HCEC 1CT (cell line): ENCODE measurements at regions not wholly inside any gene's neighbourhood (a gene's known extent, or its start where the extent isn't known, plus 50 kb on each side); places are given as distances from the start of the nearest gene placed in this dataset.
"Not testable (repeated sequence)": the region's sequence is repeated elsewhere in the genome, so short reads cannot be mapped to it uniquely, and the experiment has no call there.

Source experiments
- DNase-seq: peaks from one replicate; pipeline ENCODE4 v3.0.0-alpha.2; 2017

DNA sequence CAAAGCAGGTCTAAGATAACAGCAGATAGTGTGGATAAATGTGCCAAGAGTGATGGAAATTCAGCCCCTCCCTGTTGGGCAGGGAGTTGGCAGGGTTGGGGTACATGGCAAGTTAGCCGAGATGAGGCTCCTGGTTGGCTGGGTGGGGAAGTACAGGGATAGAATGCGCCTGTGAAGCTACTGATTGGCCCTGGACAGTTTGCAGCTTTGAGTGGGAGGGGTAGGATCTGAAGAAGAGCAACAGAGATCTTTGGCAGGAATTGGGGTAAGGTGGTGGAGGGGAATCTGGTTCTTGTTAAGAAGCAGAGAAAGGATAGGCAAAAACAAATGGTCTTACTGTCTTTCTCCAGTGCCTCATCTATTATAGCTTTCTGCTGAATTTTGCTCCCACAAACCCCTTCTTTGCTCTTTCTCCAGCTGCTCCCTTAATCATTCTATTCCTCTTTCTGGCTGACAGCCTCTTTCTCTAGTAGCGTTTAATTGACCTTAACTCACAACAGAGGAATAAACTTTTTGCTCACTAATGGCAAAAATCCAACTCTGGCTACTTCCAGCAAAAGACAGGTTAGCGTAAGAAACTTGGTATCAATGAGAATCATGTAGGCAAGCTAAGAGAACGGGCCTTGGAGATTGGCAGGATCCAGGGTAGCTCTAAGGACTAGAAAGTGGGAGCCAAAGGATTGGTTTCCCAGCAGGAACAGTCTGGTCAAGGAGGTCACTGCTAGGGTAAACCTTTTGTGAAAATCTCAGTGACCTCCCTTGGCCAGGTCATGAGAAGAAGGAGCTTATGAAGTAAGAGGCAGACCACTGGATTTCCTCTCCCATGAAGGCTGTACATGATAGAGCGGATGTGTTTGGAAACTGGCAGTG is 86.3 kb upstream of the CARMIL1 start:
- DNase-seq: peak; percentile 97

DNA sequence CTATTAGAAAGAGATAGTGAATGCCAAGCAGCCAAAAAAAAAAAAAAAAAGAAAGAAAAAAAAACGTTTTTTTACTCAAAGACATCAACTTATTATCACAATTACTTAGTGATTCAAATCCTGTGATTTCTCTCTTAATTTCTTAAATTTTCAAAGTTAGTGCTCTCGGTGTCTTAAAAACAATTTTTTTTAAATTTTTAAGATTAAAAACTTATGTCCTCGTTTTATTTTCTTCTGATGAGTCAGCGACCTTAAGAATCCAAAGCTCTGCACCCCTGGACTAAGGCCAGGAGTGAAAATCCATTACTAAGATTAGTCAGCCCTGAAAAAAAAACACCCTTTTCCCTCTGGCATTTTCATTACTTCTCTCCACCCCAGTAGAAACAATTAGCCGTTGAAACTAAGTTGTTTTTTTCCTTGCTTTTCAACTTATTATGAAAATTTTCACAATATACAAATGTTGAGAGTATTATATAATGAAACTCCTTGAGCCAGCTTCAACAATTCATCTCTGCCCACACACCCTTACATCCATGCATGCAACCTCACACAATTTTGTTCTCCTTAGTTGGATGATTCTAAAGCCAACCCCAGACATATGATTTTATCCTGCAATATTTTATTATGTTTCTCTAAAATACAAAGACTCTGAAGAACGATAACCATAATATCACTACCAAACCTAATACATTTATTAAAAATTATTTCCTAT is 85.6 kb upstream of the CARMIL1 start:
- peak; percentile 94 for DNase-seq

DNA sequence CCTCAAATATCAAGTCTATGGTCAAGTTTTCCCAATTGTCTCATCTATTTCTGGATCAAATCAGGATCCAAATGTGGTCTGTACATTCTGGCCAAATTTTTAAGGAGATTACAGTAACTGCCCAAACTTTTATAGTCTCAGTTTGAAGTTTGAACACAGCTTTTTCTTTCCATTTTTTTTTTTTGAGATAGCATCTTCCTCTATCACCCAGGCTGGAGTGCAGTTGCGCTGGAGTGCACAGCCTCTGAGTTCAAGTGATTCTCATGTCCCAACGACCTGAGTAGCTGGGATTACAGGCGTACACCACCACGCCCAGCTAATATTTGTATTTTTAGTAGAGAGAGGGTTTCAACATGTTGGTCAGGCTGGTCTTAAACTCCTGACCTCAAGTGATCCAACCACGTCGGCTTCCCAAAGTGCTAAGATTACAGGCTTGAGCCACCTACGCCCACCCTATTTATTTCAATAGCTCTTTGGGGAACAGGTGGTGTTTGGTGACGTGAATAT is 84.9 kb upstream of the CARMIL1 start:
- no peak for DNase-seq

DNA sequence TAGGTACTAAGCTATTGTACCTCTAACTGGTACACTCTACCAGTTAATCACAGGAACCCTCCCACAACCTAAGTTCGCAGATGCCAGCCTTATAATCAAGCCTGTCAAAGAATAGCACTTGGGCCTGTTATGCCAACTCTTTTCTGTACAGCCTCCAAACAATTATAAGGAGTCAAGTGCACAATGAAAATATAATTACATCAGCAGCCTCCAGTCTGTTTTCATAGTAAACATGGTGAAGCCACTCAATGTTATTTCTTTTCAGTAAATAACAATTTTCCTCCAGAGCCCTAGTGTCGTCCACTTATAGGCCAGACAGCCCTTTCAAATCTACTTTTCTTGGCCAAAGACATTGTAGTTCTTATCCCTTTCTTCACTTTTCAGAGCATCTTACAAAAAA is 82.7 kb upstream of the CARMIL1 start:
- no peak for DNase-seq

DNA sequence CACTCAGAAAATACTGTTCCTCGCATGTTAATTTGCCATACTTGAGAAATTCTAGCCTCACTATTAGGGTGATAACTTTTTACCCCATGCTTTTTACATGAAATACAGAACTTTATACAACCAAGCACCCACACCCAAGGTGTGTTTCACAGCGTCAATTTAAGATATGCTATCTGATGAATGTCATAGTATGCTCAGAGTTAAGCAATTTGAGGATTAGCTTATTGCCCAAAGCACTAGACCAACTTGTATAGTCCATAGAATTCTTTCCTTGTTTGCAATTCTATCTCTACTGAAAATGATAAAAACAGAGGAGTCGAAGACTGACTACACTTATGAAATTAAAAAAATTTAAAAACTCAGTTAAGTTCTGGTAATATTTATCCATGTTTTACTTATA is 82.1 kb upstream of the CARMIL1 start:
- no peak for DNase-seq

DNA sequence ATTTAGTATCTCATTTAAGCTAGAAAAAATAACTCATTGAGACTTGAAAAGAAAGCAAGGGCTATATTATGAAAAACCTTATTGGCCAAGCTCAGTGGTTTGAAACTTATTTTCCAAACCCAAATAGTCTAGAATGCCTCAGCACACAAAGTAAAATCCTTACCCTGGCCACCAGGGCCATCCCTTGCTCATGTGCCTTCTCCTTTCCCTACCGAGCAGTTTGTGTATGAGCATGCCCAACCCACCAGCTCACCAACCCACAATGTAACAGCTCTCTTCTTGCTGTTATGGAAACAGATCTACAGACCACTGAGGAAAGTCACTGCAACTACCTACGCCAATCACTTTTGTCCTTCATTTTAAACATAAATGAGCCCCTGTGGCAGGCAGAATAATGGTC is 79.6 kb upstream of the CARMIL1 start:
- no peak for DNase-seq

DNA sequence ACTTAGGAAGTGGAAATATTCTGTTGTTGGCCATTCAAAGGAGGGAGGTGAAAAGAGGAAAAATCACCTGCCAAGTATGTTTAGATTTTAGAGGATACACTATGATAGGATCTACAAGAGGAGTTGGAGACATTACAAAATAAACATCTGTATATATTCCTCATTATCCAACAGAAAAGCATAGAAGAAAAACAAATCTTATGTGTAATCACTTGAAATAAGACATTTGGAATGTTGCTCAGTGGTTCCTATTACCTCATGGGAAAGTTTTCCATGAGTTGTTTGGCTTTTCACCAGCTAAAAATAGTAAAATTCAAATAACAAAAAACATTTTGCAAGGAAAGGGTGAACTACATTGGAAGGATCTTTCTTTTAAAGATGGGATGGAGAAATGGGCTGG is 76.7 kb upstream of the CARMIL1 start:
- DNase-seq: peak; percentile 88

DNA sequence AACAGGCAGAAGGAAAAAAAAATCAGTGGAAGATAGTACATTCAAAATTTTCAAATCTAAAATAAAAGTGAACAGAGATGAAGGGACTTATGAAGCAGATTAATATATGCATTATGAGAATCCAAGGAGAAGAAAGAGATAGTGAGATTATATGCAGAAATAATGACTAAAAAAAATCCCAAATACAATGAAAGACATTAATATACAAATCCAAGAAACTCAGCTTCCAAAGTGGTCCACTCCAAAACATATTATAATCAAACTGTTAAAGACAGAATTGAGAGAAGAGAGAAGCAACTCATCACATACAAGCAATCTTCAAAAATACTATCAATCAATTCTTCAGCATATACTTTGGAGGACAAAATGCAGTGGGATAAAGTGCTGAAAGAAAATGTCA is 73.5 kb upstream of the CARMIL1 start:
- DNase-seq: no peak

DNA sequence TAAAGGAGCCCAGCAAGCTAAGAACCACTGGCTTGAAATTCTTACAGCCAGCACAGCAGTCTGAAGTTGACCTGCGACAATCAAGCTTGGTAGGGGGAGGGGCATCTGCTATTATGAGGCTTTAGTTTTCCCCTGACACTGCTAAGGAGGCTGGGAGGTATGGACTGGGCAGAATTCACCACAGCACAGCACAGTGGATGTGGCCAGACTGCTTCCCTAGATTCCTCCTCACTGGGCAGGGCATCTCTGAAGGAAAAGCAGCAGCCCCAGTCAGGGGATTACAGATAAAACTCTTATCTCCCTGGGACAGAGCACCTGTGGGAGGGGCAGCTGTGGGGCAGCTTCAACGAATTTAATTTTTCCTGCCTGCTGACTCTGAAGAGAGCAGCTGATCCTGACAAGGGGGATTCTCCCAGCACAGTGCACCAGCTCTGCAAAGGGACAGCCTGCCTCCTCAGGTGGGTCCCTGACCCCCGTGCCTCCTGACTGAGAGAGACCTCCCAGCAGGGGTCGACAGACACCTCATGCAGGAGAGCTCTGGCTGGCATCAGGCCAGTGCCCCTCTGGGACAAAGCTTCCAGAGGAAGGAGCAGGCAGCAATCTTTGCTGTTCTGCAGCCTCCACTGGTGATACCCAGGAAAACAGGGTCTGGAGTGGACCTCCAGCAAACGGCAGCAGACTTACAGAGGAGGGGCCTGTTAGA is 71.6 kb upstream of the CARMIL1 start:
- DNase-seq: not testable (repeated sequence)

DNA sequence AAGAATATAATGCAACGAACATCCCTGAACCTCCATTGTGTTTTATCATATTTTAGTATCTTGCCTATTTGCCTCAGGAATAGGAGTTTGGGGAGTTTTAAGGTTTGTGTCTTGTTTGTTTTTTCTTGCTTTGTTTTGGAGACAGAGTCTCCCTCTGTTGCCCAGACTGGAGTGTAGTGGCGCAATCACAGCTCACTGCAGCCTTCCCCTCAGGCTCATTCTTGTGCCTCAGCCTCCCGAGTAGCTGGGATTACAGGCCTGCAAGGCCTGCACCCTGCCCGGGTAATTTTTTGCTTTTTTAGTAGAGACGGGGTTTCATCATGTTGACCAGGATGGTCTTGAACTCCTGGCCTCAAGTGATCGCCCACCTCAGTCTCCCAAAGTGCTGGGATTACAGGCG is 63.3 kb upstream of the CARMIL1 start:
- no peak for DNase-seq

DNA sequence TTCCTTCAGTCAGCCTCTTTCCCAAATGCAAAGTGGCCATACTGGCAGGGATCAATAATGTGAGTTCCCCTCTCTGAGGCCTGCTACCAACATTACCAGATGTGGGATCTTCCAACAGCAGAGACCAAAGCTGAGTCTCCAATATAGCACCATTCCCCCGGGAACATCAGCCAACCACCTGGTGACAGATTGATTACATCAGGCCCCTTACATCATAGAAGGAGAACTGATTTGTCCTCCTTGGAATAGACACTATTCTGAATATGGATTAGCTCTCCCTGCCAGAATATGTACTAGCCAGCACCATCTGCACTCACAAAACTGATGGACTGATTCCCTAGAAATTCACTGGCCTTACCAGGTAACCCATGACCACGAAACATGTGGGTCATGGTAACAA is 61.9 kb upstream of the CARMIL1 start:
- no peak for DNase-seq

DNA sequence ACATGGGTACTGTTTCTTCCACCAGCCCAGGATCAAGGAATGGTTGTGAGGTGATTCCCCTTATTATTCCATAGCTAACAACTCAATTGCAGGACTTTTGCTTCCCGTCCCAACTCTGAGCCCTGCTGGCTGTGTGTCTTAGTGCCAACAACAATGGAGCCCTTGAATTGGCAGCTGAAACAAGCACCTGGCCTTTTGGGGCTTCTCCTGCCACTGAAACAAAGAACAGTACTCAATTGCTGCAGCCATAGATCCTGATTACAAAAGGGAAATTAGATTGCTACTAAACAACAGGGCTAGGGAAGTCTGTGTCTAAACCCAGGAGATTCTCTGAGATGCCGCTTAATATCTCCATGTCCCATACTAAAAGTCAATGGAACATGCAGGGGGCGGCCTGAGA is 61.3 kb upstream of the CARMIL1 start:
- DNase-seq: no peak

DNA sequence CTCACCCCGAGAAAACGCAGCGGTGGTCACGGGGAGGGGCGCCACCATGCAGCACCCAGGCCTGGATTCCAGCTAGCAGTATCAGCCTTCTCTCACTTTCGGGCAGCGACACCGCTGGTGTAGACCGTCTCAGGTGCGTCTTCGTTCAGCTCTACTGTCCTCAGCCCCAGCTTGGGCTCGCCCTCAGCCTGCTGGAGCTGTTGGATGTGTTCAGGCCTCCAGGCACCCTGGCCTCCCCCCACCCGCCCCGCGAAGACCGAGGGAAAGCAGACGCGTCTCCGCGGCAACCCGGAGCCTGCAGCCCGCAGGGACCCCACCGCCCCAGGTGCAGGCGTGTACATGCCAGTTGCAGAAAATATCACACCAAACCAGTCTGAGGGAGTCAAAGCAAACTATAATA is 60.8 kb upstream of the CARMIL1 start:
- DNase-seq: no peak

DNA sequence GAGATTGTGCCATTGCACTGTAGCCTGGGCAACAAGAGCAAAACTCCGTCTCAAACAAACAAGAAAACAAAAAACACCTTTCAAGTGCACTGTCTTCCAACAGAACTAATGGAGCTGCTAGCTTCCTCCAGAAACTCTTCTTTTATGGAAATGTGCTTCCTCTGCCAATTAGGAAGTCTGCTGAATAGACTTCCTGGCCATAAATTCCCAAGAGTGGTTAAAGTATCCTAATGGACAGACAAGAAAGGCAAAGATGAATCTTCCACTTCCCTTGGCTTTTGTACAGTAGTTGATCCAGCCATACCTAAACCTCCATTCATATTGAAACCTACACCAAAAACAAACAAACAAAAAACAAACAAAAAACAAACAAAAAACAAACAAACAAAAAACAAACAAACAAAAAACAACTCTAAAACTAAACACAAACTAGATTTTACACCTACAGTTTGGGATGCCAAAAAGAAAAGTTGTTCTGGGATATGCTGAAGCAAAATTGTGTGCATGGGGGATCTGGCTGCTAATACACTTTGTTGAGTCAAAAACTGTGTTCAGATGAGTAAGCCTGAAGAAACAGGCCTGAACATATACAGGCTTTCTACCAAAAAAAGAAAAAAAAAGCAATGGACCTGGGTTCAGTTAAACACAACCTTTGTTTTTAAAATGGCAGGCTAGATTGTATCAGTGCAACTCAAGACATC is 59.8 kb upstream of the CARMIL1 start:
- no peak for DNase-seq

DNA sequence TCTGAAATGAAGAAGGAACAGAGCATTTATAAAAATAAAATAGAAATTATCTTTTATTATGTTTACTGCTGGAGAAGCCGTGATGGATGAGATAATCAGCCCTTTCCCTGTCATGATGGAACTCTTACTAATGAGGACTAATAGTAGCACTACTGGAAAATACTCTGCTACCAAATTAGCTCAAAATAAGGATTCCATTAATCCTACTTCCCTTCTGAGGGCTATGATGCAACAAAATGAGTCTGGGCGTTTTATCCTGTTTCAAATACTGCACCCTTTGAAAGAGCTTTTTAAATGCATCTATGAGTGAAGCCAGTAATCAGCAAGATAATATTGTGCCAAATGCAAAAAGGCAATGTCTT is 59.3 kb upstream of the CARMIL1 start:
- DNase-seq: no peak

DNA sequence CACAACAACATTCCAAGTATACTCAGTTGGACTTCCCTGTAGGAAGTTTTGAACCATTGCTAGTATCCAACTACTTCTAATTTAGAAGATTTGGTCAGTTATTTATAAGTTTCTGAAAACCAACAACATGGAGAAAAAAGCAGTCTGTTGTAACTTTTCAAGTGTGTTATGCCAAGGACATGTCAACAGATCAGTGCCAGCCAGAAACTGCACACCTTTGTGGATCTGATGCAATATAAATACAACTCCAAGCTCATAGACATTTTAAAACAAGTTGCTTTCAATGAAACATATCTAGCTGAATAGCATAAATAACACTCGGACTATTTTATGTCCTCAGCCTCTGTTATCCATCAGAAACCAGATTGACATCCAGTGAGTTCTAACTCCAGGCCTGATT is 58.3 kb upstream of the CARMIL1 start:
- DNase-seq: no peak

DNA sequence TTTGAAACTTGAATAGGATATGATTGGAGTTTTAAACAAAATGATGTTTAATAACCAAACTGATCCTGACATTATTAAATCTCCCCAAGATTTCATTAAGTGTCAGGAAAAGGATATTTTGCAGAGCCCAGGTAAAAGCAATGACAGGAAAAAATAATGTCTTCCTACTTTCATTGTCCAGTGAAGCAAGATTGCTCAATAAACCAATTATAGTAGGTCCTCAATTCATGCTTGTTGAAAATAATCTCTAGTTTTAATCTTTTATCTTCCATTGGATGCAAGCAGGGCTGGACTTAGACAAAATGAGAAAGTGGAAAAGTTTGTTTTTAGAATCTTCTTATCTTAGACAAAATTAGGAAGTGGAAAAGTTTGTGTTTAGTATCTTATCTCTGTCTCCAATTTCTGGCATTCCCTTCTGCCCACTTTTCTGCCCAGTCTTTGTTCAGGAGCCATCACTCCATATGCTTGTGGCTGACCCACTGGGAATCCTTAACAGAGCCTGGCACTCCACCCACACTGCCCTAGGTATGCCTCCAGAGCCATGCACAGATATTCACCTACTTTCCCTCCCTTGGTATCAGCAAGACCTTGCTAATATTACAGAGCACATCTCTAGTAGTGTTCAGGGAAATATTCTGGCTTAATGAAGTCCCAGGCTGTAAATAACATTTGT is 57.0 kb upstream of the CARMIL1 start:
- no peak for DNase-seq

DNA sequence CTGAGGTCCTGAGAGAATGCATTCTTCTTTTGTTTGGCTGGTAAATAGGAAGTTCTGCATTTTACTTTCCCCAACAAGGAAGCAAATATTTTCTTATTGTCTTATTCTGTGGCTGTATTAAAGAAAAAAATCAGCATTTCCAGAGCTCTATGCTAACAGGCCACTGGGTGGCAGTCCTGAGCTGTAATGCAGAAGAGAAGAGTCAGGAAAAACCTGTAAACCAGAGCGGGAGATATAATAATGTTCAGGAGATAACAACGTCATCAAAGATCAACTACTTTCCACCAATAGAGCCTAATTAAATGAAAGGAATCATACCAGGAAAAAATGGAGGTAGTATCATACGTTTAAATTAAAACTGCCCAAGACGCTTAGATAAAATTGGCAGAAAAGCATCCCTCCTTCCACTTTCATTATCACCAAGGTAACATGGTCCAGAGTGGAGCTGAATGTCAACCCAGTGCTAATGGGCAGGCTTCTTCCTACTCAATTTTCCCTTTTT is 55.6 kb upstream of the CARMIL1 start:
- DNase-seq: peak; percentile 65

DNA sequence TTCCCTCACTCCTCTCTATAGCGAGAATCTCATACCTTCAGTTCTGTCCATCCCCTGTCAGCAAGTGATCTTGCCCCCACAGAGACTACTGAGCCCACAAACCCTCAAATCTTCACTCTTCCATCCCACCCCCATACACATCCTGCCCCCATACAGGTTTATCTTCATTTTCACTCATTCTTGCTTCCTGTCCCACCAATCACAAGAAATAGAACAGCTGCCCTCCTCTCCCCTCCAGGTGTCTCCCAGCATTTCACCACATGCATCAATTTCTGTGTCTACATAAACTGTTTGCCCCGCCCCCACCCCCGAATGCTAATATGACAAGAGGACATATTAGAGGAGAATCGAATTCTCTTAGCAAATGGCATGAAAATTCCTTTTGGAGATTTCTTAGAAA is 54.9 kb upstream of the CARMIL1 start:
- DNase-seq: no peak

DNA sequence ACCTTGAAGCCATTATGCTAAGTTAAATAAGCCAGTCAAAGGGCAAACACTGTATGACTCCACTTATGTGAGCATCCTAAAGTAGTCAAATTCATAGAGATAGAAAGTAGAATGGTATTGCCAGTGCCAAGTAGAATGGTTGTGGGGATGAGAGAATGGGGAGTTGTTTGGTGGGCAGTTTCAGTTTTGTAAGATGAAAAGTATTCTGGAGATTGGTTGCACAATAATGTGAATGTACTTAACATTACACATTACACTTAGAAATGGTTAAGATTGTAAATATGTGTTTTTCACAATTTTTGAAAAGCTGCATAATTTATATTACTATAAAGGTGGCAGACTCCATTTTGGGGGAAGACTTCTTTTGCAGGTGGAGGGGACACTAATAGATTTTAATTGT is 51.3 kb upstream of the CARMIL1 start:
- DNase-seq: no peak
